Brain microvascular endothelial cell (primary cell): ENCODE measurements at regions not wholly inside any gene's neighbourhood (a gene's known extent, or its start where the extent isn't known, plus 50 kb on each side); places are given as distances from the start of the nearest gene placed in this dataset.

Experiments
- DNase-seq: peaks from one replicate; pipeline ENCODE4 v3.0.0-alpha.2; 2020
- H3K27ac ChIP-seq: fragments of 250-450 bp; sonication (Bioruptor Pico); 2 replicates; pipeline ENCODE4 v1.5.1; 2020; ENCODE audit warnings: mild to moderate bottlenecking, moderate library complexity
- H3K27me3 ChIP-seq: fragments of 250-450 bp; sonication (Bioruptor Pico); replicated peaks from 2 replicates; pipeline ENCODE4 v1.5.1; 2020; ENCODE audit warnings: mild to moderate bottlenecking
- H3K36me3 ChIP-seq: fragments of 250-450 bp; sonication (Bioruptor Pico); replicated peaks from 2 replicates; pipeline ENCODE4 v1.5.1; 2020; ENCODE audit warnings: mild to moderate bottlenecking
- H3K4me3 ChIP-seq: 2 replicates; pipeline ENCODE4 v1.5.1; 2011; ENCODE audit warnings: low read depth, mild to moderate bottlenecking, control low read depth, low read length, moderate library complexity
- in situ Hi-C: cut with HindIII; loops from 2 replicates; pipeline ENCODE4 v1.10.0; 2017; ENCODE audit warnings: low sequenced_read_pairs, low pct_ligation_motif_present
- TF ChIP-seq, protein P1 (sequence below): IDR thresholded peaks from 2 replicates; pipeline ENCODE4 v1.5.1; 2011; ENCODE audit warnings: low read depth, mild to moderate bottlenecking, moderate library complexity, low read length, control low read depth, inconsistent platforms; ENCODE audit errors: missing control alignments

DNA sequence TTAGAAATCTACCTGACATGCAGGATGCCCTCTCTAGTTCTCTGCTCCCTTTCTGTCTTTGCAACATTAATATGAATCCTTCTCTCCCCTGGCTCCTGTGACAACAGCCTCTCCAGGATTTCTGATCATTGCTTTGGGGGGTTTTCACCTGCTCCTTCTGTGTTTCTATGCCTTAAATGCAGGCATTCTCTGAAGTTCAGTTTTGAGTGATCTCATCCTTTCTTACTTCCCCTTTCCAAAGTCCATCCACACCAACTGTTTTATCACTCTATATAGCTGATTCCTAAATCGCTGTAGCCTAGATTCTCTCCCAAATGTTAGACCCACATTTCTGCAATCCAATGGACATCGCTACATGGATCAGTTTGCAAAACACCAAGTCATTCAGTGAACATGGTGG lies 330.7 kb upstream of the NCAM1 start:
- Histone ChIP-seq H3K27ac (no peak overlapping the region), H3K4me3 (no peak overlapping the region), H3K36me3 (no peaks in the 10 kb centered on the region), H3K27me3 (no peaks in the 10 kb centered on the region)
- in situ Hi-C loops: no loop called here
- TF ChIP-seq, protein P1, sequence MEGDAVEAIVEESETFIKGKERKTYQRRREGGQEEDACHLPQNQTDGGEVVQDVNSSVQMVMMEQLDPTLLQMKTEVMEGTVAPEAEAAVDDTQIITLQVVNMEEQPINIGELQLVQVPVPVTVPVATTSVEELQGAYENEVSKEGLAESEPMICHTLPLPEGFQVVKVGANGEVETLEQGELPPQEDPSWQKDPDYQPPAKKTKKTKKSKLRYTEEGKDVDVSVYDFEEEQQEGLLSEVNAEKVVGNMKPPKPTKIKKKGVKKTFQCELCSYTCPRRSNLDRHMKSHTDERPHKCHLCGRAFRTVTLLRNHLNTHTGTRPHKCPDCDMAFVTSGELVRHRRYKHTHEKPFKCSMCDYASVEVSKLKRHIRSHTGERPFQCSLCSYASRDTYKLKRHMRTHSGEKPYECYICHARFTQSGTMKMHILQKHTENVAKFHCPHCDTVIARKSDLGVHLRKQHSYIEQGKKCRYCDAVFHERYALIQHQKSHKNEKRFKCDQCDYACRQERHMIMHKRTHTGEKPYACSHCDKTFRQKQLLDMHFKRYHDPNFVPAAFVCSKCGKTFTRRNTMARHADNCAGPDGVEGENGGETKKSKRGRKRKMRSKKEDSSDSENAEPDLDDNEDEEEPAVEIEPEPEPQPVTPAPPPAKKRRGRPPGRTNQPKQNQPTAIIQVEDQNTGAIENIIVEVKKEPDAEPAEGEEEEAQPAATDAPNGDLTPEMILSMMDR: no peak
- DNase-seq: no peak

- DNase-seq: no peak
- TF ChIP-seq, protein P1: no peak
- Histone ChIP-seq H3K36me3 (no peaks in the 10 kb centered on the region), H3K27ac (no peak overlapping the region), H3K27me3 (no peaks in the 10 kb centered on the region), H3K4me3 (no peak overlapping the region)
- in situ Hi-C loops: no loop called here
Observed at GRCh38 chr11:112631333-112631732, 329.9 kb upstream of the NCAM1 start.

DNA sequence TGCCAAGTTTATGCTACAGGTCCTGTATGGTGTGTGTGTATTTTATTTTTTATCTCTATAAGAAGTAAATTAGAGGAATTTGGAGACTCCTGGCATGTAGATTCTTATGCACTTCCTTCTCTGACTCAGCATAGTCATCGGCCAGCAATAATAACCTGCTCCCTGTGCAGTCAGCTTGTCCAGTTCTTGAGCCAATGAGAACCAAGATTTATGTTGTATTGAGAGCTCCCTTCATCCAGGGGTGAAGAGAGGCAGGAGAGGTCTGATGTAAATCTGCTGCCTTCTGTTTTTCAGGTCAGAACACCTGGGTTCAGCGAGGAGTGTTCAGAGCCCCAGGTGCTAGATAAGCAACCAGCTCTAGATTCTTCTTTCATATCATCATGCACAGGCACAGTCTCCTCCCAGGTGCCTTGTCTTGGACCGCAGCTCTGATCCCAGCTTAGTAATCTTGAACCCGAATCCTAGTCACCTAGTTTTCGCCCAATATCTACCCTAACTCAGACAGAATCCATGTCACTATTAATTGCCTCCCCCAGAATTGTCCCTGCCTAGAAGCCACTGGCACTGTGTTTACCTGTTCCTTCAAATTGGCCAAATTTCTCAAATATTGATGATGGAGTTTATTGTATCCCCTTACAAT lies 328.2 kb upstream of the NCAM1 start:
- in situ Hi-C loops: no loop called here
- Histone ChIP-seq H3K4me3 (no peak overlapping the region), H3K36me3 (no peaks in the 10 kb centered on the region), H3K27me3 (no peaks in the 10 kb centered on the region), H3K27ac (no peak overlapping the region)
- TF ChIP-seq, protein P1: no peak
- no peak for DNase-seq

DNA sequence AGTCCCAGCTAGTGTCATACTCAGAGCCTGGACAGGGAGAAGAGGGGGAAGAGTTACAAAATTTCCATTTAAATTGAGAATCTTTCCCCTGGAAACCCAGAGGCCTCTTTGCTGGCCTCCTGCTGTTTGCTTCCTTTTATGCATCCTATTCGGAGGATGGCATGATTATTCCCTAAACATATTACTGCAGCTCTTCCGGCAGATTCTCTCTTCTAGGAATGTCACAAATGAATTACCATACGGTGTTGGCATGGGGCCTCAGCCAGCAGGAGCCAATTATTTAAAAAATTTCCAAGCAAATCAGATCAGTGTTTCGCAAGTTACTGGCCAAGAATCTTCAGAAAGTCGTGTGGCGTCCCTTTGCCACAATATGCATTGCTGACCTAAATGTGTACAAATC lies 326.7 kb upstream of the NCAM1 start:
- no peaks in the 10 kb centered on the region for H3K36me3 ChIP-seq
- TF ChIP-seq, protein P1: no peak
- H3K4me3 ChIP-seq: no peak overlapping the region
- no peak for DNase-seq
- no peaks in the 10 kb centered on the region for H3K27me3 ChIP-seq
- in situ Hi-C loops: no loop called here
- H3K27ac ChIP-seq: no peak overlapping the region

DNA sequence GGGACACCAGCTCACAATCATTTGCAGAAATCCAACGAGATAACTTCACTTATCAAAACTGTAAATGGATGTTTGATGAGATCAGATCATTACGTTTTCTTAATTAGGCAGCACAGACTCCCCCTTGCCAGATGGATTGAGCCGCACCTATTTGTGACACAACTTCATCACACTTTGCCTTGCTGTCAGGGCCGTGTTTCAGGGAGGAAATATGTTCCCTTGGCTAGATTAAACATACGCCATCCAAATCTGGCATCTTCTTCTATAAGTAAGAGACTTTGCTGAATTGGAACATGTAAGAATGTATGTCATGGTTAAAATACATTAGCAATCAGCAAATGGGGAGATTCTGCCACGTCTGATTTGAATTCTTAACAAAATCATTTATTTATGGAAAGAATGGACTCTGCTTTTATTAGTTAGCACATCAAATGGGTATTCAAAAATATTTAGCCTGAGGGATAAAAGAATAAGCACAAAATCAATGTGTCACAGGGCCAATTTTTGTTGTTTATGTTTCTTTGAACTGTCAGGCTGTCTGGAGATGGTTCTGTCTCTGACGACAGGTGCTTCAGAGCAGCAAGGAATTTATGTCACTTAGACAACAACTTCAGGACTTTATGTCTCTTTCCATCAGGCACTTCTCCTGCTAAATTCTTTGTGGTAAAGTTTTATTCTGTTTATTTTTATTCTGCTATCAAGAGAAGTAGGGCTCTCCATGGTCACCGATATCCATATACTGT lies 326.1 kb upstream of the NCAM1 start:
- TF ChIP-seq, protein P1: no peak

DNA sequence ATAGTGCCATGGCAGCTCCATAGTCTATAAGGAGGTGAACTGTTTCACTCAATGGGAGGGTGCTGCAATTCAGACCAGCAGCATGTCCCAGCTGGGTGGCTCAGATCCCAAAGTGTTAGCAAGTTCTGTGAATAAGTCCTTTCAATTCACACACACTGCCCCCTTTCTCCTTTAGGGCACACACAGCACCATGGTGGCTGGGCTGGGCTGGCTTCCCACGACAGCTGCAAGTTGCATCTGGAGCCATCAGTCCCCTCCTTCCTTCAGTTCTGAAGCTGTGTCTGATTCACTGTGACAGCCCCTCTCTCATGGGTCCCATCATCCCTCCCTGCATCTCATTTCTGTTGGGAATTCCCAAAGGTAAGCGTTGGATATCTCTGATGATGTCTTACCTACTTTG lies 324.1 kb upstream of the NCAM1 start:
- in situ Hi-C loops: no loop called here
- Histone ChIP-seq H3K4me3 (no peak overlapping the region), H3K27me3 (no peaks in the 10 kb centered on the region), H3K36me3 (no peaks in the 10 kb centered on the region), H3K27ac (no peak overlapping the region)
- TF ChIP-seq, protein P1: no peak
- DNase-seq: no peak

More for the DNA sequence above, 326.1 kb upstream of the NCAM1 start:
- in situ Hi-C loops: no loop called here
- Histone ChIP-seq H3K36me3 (no peaks in the 10 kb centered on the region), H3K27me3 (no peaks in the 10 kb centered on the region), H3K27ac (no peak overlapping the region), H3K4me3 (no peak overlapping the region)
- DNase-seq: no peak
